GM19035 (cell line): ENCODE measurements at regions not wholly inside any gene's neighbourhood (a gene's known extent, or its start where the extent isn't known, plus 50 kb on each side); places are given as distances from the start of the nearest gene placed in this dataset.
"Not testable (repeated sequence)": the region's sequence is repeated elsewhere in the genome, so short reads cannot be mapped to it uniquely, and the experiment has no call there.

ENCODE experiments used
- ATAC-seq: cut with Tn5 transposase; IDR thresholded peaks from one replicate; pipeline ENCODE4 v1.9.1; 2021; ENCODE audit not compliant: unreplicated experiment

- ATAC-seq, result no peak
These were observed 1014.9 kb upstream of the GJE1 start for GRCh38 chr6:141117874-141118273.

GRCh38 chr6:141110481-141110880 lies 1022.2 kb upstream of the GJE1 start:
- no peak for ATAC-seq

GRCh38 chr6:141107591-141108160 lies 1025.0 kb upstream of the GJE1 start:
- no peak for ATAC-seq

- no peak for ATAC-seq
These were observed 1027.2 kb upstream of the GJE1 start for GRCh38 chr6:141105481-141105880.

GRCh38 chr6:141103246-141103645 lies 1029.5 kb upstream of the GJE1 start:
- no peak for ATAC-seq

- no peak for ATAC-seq
These were observed 1035.3 kb upstream of the GJE1 start for GRCh38 chr6:141097471-141097870.

GRCh38 chr6:141095308-141095707 lies 1037.4 kb upstream of the GJE1 start:
- no peak for ATAC-seq

- ATAC-seq, result no peak
These were observed 1044.6 kb upstream of the GJE1 start for GRCh38 chr6:141088171-141088570.

- peak; percentile 92 for ATAC-seq
These were observed 1055.1 kb upstream of the GJE1 start for GRCh38 chr6:141077355-141078333.

GRCh38 chr6:141057761-141058160 lies 1075.0 kb upstream of the GJE1 start:
- no peak for ATAC-seq

- no peak for ATAC-seq
These were observed 1075.6 kb upstream of the GJE1 start for GRCh38 chr6:141056945-141057625.

GRCh38 chr6:141050471-141050870 lies 1082.3 kb upstream of the GJE1 start:
- no peak for ATAC-seq

- ATAC-seq, result no peak
These were observed 1084.3 kb upstream of the GJE1 start for GRCh38 chr6:141048451-141048850.

GRCh38 chr6:141046496-141046895 lies 1086.2 kb upstream of the GJE1 start:
- not testable (repeated sequence) for ATAC-seq

GRCh38 chr6:141041596-141042087 lies 1091.1 kb upstream of the GJE1 start:
- ATAC-seq, result no peak

- no peak for ATAC-seq
These were observed 1097.2 kb upstream of the GJE1 start for GRCh38 chr6:141035312-141036200.

- ATAC-seq, result no peak
These were observed 1099.6 kb upstream of the GJE1 start for GRCh38 chr6:141033101-141033500.

GRCh38 chr6:141029908-141030307 lies 1102.8 kb upstream of the GJE1 start:
- ATAC-seq, result no peak

GRCh38 chr6:141028791-141029280 lies 1103.9 kb upstream of the GJE1 start:
- ATAC-seq, result no peak

- no peak for ATAC-seq
These were observed 1106.2 kb upstream of the GJE1 start for GRCh38 chr6:141026504-141026903.
